ENCODE measurements at regions not wholly inside any gene's neighbourhood (a gene's known extent, or its start where the extent isn't known, plus 50 kb on each side); places are given as distances from the start of the nearest gene placed in this dataset.

DNA sequence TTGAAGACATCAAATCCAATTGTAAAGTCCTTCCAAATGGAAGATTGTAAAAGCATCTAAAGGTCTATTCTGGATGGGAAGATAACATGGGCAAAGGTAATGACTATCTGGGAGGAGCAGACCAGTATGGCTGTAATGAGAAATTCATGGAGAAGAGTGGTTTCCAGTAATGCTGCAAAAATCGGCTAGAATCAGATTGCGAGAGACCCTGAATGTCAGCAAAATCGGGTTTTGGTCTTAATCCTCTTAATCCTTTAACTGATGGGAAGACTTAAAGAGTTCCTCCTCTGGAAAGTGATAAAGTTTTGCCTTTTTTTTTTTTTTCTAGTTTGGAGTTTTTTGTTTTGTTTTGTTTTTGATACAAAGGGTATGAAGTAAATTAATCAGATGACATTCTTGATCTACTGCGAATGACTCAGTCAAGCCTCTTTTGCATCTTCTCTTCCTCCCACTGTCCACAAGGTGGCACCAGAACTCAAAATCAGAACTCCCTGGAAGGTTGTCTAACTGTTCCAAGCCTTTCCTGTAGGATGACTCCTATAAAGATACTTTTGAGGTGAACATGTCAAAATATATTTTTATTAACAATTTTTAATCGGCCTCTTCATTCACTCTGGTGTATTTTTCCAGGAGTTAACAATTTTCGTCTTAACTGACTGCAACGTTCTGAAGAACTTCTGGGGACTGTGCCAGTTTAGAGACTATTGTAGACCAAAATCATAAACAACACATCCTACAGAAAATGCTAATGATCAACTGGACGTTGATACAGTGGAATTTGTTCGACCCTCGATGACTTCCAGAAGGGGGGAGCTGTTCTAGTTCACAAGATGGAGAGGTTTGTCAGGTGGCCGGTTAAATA lies 213.3 kb upstream of the MIR17HG start:
- TF ChIP-seq POLR2A (IDR thresholded peaks at IDR 0.05) (no peak), EP300 (IDR thresholded peaks at IDR 0.05; ENCODE audit: low read depth) (no peak)
- TF ChIP-seq, protein P1, sequence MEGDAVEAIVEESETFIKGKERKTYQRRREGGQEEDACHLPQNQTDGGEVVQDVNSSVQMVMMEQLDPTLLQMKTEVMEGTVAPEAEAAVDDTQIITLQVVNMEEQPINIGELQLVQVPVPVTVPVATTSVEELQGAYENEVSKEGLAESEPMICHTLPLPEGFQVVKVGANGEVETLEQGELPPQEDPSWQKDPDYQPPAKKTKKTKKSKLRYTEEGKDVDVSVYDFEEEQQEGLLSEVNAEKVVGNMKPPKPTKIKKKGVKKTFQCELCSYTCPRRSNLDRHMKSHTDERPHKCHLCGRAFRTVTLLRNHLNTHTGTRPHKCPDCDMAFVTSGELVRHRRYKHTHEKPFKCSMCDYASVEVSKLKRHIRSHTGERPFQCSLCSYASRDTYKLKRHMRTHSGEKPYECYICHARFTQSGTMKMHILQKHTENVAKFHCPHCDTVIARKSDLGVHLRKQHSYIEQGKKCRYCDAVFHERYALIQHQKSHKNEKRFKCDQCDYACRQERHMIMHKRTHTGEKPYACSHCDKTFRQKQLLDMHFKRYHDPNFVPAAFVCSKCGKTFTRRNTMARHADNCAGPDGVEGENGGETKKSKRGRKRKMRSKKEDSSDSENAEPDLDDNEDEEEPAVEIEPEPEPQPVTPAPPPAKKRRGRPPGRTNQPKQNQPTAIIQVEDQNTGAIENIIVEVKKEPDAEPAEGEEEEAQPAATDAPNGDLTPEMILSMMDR (IDR thresholded peaks at IDR 0.05) = peak; percentile 56 to 71 (median 68)
